Spleen (tissue), 11 donors: ENCODE measurements at regions not wholly inside any gene's neighbourhood (a gene's known extent, or its start where the extent isn't known, plus 50 kb on each side); places are given as distances from the start of the nearest gene placed in this dataset.

ENCODE experiments used
- DNase-seq: peaks from one replicate; pipeline ENCODE4 v3.0.0-alpha.2; 2020
- H3K27ac ChIP-seq, 8 donors: fragments of 200-600 bp; sonication (generic) in 7 of 8; 1 replicate in 4 of 8; 2 replicates in 4 of 8; pipeline versions ENCODE4 v1.5.0 to v1.8.0; 2016 to 2021; ENCODE audit warnings: inconsistent platforms in 4 of 8, mild to moderate bottlenecking in 4 of 8, moderate library complexity in 1 of 8
- H3K27me3 ChIP-seq, 7 donors: fragments of 200-600 bp; sonication (generic) in 6 of 7; replicated peaks in 1 of 7; 1 replicate in 4 of 7; 2 replicates in 3 of 7; pipeline versions ENCODE4 v1.5.0 to v1.8.0; 2016 to 2021; ENCODE audit warnings: inconsistent platforms in 3 of 7, mild to moderate bottlenecking in 1 of 7
- H3K36me3 ChIP-seq, 6 donors: fragments of 200-600 bp; sonication (generic) in 5 of 6; 1 replicate in 4 of 6; 2 replicates in 2 of 6; pipeline versions ENCODE4 v1.5.0 to v1.8.0; 2016 to 2021; ENCODE audit warnings: inconsistent platforms in 2 of 6
- H3K4me1 ChIP-seq, 6 donors: fragments of 200-600 bp; sonication (generic) in 5 of 6; 1 replicate in 3 of 6; 2 replicates in 3 of 6; pipeline versions ENCODE4 v1.5.0 to v1.8.0; 2016 to 2021; ENCODE audit warnings: inconsistent platforms in 3 of 6
- H3K4me3 ChIP-seq, 8 donors: fragments of 200-600 bp; sonication (generic) in 7 of 8; 1 replicate in 4 of 8; 2 replicates in 4 of 8; pipeline versions ENCODE4 v1.5.0 to v1.8.0; 2016 to 2021; ENCODE audit warnings: inconsistent platforms in 4 of 8, mild to moderate bottlenecking in 4 of 8, moderate library complexity in 2 of 8
- H3K9me3 ChIP-seq, 8 donors: fragments of 200-600 bp; sonication (generic) in 7 of 8; 1 replicate in 4 of 8; 2 replicates in 4 of 8; pipeline versions ENCODE4 v1.5.0 to v1.8.0; 2016 to 2021; ENCODE audit warnings: inconsistent platforms in 4 of 8
- CTCF ChIP-seq, 11 experiments: fragments of 200-600 bp in 7 of 11; fragments of 450-650 bp in 4 of 11; sonication (generic) in 4 of 11; IDR thresholded peaks in 8 of 11; conservative IDR thresholded peaks in 3 of 11; 1 replicate in 7 of 11; 2 replicates in 4 of 11; pipeline versions ENCODE4 v1.4.0 to v1.8.0; 2016 to 2021; ENCODE audit warnings: antibody characterized with exemption in 11 of 11, inconsistent platforms in 4 of 11, mild to moderate bottlenecking in 1 of 11
- POLR2A ChIP-seq, 3 donors: fragments of 450-650 bp; IDR thresholded peaks; one replicate each; pipeline ENCODE4 v1.5.1; 2017; ENCODE audit warnings: antibody characterized with exemption in 3 of 3, mild to moderate bottlenecking in 1 of 3
- POLR2AphosphoS5 ChIP-seq, 3 donors: sonication (generic); formaldehyde crosslinking; IDR thresholded peaks; one replicate each; pipeline ENCODE4 v1.5.1; 2017; ENCODE audit warnings: antibody characterized with exemption in 3 of 3
- WGBS, 5 donors: extraction: QIAGEN DNeasy Blood & Tissue Kit in 3 of 5; methylation state at CpG; one replicate each; pipeline versions ENCODE4 v1.1.5 to v1.1.7; 2013 to 2018; 5-methylcytosine and 5-hydroxymethylcytosine counted together
- intact Hi-C: fragments of 100-400 bp; cut with DNase I; formaldehyde crosslinking; loops from one replicate; pipeline ENCODE4 v1.15.0; 2023; ENCODE audit warnings: low total_unique reads
- donor health status: healthy with polysubstance abuse.
- donor health status: DM: no; HTN: no; CAD: no; lungs with moderate emphysema.
- donor health status: DM: no; HTN: no; CAD: no.
- donor health status: Bipolar disorder and iron deficiency.
- donor health status: healthy.
- donor health status: DM: no; HTN: no; CAD: no.
- donor health status: DM: yes; HTN: yes; CAD: no.

GRCh38 chr7:130831322-130831721 is 97.3 kb upstream of the KLF14 start:
- no peak for DNase-seq
- intact Hi-C loops = no loop called here
- WGBS, 5 donors = 61 to 67% (median 62%) methylated on average over 3 of the region's 3 CpGs
- Histone ChIP-seq H3K4me1 (peaks cover 0 to 3% (median 0%) of the 10 kb centered on the region in 6 donors), H3K27ac (no peak overlapping the region), H3K9me3 (peaks cover 2 to 26% (median 21%) of the 10 kb centered on the region in 8 donors), H3K4me3 (no peak overlapping the region), H3K27me3 (peaks cover 0 to under 1% (median 0%) of the 10 kb centered on the region in 7 donors), H3K36me3 (no peaks in the 10 kb centered on the region)
- TF ChIP-seq POLR2A (IDR thresholded peaks at IDR 0.05) (no peak), POLR2AphosphoS5 (IDR thresholded peaks at IDR 0.05) (no peak), CTCF (IDR thresholded peaks at IDR 0.05 in 8 of 11, conservative IDR thresholded peaks at IDR 0.05 in 3 of 11) (no peak)

GRCh38 chr7:130831817-130832481 is 97.9 kb upstream of the KLF14 start:
- Histone ChIP-seq H3K36me3 (no peaks in the 10 kb centered on the region), H3K4me3 (no peak overlapping the region), H3K27me3 (peaks cover 0 to 6% (median 0%) of the 10 kb centered on the region in 7 donors), H3K9me3 (peaks cover under 1 to 20% (median 14%) of the 10 kb centered on the region in 8 donors), H3K27ac (no peak overlapping the region), H3K4me1 (peaks cover 0 to 3% (median 0%) of the 10 kb centered on the region in 6 donors)
- WGBS, 5 donors = 39 to 51% (median 51%) methylated on average over 6 of the region's 6 CpGs
- intact Hi-C loops = no loop called here
- no peak for TF ChIP-seq POLR2A (IDR thresholded peaks at IDR 0.05)
- peak; percentile 51 to 83 (median 70) for TF ChIP-seq CTCF (IDR thresholded peaks at IDR 0.05 in 8 of 11, conservative IDR thresholded peaks at IDR 0.05 in 3 of 11)
- DNase-seq = no peak

GRCh38 chr7:130838738-130839137 is 104.7 kb upstream of the KLF14 start:
- 58 to 83% (median 66%) methylated on average over 1 of the region's 1 CpG for WGBS, 5 donors
- H3K27ac ChIP-seq = no peak overlapping the region
- no peaks in the 10 kb centered on the region for H3K36me3 ChIP-seq
- peaks cover 0 to 6% (median 0%) of the 10 kb centered on the region in 7 donors for H3K27me3 ChIP-seq
- peaks cover 0 to 14% (median 7%) of the 10 kb centered on the region in 6 donors for H3K4me1 ChIP-seq
- no peaks in the 10 kb centered on the region for H3K9me3 ChIP-seq
- TF ChIP-seq POLR2A (IDR thresholded peaks at IDR 0.05) (no peak), POLR2AphosphoS5 (IDR thresholded peaks at IDR 0.05) (no peak), CTCF (IDR thresholded peaks at IDR 0.05 in 8 of 11, conservative IDR thresholded peaks at IDR 0.05 in 3 of 11) (no peak)
- no peak overlapping the region for H3K4me3 ChIP-seq
- DNase-seq = no peak
- intact Hi-C loops = no loop called here

- 67 to 86% (median 74%) methylated on average over 2 of the region's 2 CpGs for WGBS, 5 donors
- Histone ChIP-seq H3K27ac (no peak overlapping the region), H3K36me3 (no peaks in the 10 kb centered on the region), H3K4me1 (peaks cover 0 to 14% (median 7%) of the 10 kb centered on the region in 6 donors), H3K27me3 (peaks cover 0 to 6% (median 0%) of the 10 kb centered on the region in 7 donors), H3K4me3 (no peak overlapping the region), H3K9me3 (no peaks in the 10 kb centered on the region)
- TF ChIP-seq POLR2A (IDR thresholded peaks at IDR 0.05) (no peak), POLR2AphosphoS5 (IDR thresholded peaks at IDR 0.05) (no peak), CTCF (IDR thresholded peaks at IDR 0.05 in 8 of 11, conservative IDR thresholded peaks at IDR 0.05 in 3 of 11) (no peak)
- DNase-seq = no peak
- intact Hi-C loops = no loop called here
These were observed 106.6 kb upstream of the KLF14 start for GRCh38 chr7:130840599-130840998.
